B cell (primary cell): ENCODE measurements at regions not wholly inside any gene's neighbourhood (a gene's known extent, or its start where the extent isn't known, plus 50 kb on each side); places are given as distances from the start of the nearest gene placed in this dataset.

ENCODE experiments used
- CTCF ChIP-seq: fragments of 200-600 bp; IDR thresholded peaks from one replicate; pipeline ENCODE4 v1.8.0; 2022; ENCODE audit warnings: antibody characterized with exemption, mild to moderate bottlenecking
- EZH2 ChIP-seq: IDR thresholded peaks from 2 replicates; pipeline ENCODE4 v1.6.1; 2012; ENCODE audit warnings: borderline replicate concordance, low read depth, mild to moderate bottlenecking, moderate library complexity, low read length; ENCODE audit not compliant: insufficient read depth, poor library complexity, severe bottlenecking

GRCh38 chr5:43947935-43948334 lies 345.0 kb downstream of the NNT start:
- TF ChIP-seq CTCF = no peak
- no peak for TF ChIP-seq EZH2
